NCI-H2107 (cell line): ENCODE measurements at regions not wholly inside any gene's neighbourhood (a gene's known extent, or its start where the extent isn't known, plus 50 kb on each side); places are given as distances from the start of the nearest gene placed in this dataset.
A peak's percentile ranks its signal among the peaks of the same experiment; 100 is the strongest.
"Not testable (repeated sequence)": the region's sequence is repeated elsewhere in the genome, so short reads cannot be mapped to it uniquely, and the experiment has no call there.

Experiments used
- DNase-seq: peaks from one replicate; lab custom pipeline; 2025; lab: John Stamatoyannopoulos, UW

DNA sequence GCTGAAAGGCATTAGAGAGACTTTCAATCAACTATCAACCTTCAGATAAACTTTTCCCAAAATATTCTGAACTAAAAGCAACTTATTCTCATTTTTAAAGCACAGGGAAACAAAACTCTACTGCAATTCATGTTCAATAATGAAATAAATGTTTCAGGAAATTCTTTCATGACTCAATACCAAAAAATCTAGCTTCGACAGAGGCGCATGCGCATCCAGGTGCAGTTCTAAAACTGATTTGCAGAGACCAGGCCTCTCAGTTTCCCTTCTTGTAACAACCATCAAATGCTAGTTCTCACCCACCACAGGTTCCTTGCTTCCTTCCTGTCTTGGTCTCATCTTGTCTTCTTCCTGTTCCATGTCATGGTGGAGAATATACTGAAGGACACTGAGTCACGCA lies 55.3 kb upstream of the NRBF2 start:
- DNase-seq, result no peak

DNA sequence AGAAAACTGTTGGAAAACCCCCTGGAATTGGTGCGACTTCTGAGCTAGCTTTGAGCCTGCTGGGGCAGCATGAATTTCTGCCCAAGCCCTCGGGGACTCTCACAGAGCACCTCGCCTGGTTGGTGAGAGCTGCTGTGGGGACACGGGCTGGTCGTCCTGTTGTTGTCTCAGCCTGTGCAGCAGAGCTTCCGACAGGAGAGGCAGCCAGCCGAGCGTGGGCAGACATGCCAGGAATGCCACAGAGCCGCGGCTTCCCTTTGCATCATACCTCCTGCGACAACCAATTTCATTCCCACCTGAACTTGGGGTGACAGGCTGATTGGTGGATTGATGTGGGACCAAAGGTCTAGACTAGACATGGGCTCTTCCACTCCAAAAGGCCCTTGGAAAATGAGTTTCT lies 60.2 kb upstream of the NRBF2 start:
- DNase-seq, result no peak

- DNase-seq, result peak; percentile 8
Measured at GRCh38 chr10:63071145-63071544, 62.0 kb upstream of the NRBF2 start.

DNA sequence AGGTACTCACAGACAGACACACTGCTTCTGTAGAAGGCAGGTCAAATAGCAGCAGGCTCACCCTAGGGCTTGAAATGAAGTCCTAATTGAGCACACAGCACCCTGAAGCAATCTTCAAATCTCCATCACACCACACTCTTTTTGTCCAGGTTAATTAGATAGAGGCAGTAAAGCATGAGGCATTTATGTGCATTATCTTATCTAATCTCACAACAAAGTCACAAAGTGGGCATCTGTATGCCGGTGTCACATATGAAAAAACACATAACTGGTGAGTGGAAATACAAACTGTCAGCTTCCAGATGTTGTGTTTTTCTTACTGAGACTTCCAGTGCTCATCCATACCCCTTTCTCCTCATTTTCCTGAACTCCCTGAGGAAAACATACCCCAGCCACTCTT lies 63.8 kb upstream of the NRBF2 start:
- no peak for DNase-seq

DNA sequence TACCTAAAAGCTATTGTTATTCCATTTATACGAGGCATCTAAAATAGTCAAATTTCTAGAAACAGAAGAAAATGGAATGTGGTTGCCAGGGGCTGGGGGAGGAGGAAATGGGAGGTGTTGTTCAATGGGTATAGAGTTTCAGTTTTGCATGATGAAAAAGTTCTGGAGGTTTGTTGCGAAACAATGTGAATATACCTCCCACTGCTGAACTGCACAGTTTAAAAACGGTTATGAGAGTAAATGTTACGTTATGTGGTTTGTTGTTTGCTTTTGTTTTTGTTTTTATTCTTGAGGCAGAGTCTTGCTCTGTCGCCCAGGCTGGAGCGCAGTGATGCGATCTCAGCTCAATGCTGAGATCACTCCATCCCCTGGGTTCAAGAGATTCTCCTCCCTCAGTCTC lies 64.9 kb upstream of the NRBF2 start:
- DNase-seq, result no peak

- no peak for DNase-seq
Measured at GRCh38 chr10:63066606-63067005, 66.5 kb upstream of the NRBF2 start.

- DNase-seq, result no peak
Measured at GRCh38 chr10:63064706-63065105, 68.4 kb upstream of the NRBF2 start.

GRCh38 chr10:63058236-63058635 lies 74.9 kb upstream of the NRBF2 start:
- no peak for DNase-seq

- no peak for DNase-seq
Measured at GRCh38 chr10:63057509-63057908, 75.6 kb upstream of the NRBF2 start.

- no peak for DNase-seq
Measured at GRCh38 chr10:63055705-63056104, 77.4 kb upstream of the NRBF2 start.

- no peak for DNase-seq
Measured at GRCh38 chr10:63054889-63055611, 78.1 kb upstream of the NRBF2 start.

DNA sequence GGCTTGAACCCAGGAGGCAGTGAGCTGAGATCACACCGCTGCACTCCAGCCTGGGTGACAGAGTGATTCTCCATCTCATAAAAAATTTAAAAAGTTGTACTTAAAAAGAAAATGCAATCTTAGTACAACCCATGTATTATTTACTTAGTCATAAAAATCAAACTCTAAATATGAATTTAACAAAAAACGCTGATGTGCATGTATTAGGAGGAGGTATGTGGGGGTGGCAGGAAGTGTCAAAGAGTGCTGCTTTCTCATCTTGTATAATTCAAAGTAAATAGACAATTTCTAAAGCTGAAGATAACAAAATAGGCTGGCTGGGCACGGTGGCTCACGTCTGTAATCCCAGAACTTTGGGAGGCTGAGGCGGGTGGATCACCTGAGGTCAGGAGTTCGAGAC lies 81.0 kb upstream of the NRBF2 start:
- no peak for DNase-seq

GRCh38 chr10:63042256-63042655 lies 90.9 kb upstream of the NRBF2 start:
- DNase-seq, result no peak

DNA sequence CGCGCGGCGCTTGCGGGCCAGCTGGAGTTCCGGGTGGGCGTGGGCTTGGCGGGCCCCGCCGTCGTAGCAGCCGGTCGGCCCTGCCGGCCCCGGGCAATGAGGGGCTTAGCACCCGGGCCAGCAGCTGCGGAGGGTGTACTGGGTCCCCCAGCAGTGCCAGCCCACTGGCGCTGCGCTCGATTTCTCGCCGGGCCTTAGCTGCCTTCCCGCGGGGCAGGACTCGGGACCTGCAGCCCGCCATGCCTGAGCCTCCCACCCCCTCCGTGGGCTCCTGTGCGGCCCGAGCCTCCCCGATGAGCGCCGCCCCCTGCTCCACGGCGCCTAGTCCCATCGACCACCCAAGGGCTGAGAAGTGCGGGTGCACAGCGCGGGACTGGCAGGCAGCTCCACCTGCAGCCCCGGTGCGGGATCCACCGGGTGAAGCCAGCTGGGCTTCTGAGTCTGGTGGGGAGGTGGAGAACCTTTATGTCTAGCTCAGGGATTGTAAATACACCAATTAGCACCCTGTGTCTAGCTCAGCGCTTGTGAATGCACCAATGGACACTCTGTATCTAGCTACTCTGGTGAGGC lies 99.4 kb upstream of the NRBF2 start:
- DNase-seq, result not testable (repeated sequence)

GRCh38 chr10:63030536-63030935 lies 102.6 kb upstream of the NRBF2 start:
- no peak for DNase-seq

GRCh38 chr10:63027531-63027930 lies 105.6 kb upstream of the NRBF2 start:
- no peak for DNase-seq

DNA sequence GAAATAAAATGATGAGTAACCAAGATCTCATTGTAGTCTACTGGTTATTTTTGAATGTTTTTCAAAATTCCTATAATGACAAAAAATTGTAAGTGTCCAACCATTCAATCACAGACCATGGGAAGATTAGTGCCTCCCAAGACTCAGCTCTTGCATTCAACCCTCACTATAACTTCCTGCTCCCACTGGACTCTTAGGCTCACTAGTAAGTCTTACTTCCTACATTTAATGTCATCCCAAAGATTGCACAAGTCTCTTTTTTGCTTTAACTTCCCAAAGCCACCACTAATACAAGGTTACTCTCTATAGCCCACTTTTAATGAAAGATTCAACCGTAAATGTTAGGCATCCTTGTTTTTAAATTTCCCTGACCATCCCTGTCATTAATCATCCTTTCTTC lies 111.9 kb upstream of the NRBF2 start:
- DNase-seq, result no peak

DNA sequence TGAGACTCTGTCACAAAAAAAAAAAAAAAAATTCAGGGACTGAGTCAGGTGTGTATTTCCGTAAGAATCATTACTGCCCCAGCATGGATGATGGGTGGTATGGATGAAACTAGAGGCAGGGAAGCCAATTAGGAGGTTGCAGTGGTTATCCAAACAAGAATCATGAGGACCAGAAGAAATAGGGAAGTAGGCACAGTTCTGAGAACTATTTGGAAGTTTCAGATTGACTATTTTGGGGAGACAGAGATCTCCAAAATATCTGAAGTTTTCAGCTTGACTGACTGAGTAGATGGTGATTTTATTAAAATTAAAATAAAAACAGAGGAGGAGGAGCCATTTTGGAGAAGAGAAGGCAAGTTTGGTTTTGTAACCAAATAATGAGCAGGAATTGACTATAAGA lies 119.4 kb upstream of the NRBF2 start:
- no peak for DNase-seq

DNA sequence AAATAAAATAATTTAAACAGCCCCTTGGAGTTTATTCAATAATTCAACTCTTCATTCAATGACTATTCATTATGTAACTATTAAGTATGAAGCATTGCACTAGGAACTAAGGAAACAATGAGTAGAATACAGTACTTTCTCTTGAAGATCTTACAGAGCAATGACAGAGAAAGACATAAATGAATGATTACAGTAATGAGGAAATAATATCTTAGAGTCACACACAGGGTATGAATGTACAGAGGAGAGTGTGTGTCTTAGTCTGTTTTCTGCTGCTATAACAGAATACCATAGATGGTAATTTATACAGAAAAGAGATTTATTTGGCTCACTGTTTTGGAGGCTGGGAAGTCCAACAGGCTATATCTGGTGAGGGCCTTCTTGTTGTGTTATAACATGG lies 120.5 kb upstream of the NRBF2 start:
- DNase-seq, result no peak

DNA sequence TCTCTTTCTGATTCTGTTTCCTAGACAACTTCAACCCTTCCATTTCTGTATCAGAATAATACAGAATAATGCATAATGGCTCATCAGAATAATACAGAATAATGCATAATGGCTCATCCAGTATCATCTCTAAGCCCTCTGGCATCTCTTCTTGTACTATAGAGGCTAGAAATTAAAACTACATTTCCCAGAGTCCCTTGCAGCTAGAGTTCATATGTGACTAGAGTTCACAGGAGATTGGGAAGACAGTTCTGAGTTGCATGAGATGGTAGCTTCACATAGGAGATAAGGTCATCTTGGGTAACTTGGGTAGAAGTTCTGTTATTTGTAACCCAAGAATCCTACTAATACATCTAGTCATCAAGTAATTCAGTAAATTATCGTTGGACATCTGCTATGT lies 122.9 kb upstream of the NRBF2 start:
- DNase-seq, result no peak

DNA sequence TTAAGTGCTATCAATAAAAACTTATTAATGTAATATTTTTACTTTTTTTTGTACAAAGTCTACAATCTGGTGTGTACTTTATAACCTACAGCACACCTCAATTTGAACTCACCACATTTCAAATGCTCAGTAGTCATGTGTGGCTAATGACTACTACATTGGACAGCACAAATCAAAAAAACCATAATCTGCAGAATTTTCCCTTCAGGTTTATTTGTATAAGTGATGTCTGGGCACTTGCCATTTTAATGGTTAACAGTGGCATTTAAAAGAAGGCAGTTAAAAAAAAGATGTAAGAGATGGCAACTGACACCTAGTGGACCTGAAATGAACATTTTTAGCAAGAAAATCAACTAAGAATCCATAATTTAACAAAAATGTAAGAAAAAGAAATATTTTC lies 124.6 kb upstream of the NRBF2 start:
- no peak for DNase-seq

DNA sequence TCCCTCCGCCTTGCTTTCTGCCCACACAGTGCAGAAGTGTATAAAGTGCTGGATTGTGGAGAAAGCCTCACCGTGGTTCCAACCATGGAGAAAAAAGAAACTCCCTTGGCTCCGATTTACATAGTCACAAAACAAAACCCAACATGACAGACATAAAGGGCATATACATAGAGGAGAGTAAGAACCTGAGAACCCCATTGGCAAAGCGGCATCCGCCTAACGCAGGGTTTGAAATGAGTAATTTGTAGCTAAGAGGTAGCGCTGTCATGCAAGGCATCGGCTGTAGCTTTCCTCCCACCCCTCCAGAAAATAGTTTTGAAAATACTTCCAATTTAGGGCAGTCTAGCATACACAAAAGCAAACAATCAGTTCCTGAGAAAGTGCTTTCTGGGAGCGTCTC lies 126.0 kb upstream of the NRBF2 start:
- no peak for DNase-seq

- no peak for DNase-seq
Measured at GRCh38 chr10:63005246-63005645, 127.9 kb upstream of the NRBF2 start.

DNA sequence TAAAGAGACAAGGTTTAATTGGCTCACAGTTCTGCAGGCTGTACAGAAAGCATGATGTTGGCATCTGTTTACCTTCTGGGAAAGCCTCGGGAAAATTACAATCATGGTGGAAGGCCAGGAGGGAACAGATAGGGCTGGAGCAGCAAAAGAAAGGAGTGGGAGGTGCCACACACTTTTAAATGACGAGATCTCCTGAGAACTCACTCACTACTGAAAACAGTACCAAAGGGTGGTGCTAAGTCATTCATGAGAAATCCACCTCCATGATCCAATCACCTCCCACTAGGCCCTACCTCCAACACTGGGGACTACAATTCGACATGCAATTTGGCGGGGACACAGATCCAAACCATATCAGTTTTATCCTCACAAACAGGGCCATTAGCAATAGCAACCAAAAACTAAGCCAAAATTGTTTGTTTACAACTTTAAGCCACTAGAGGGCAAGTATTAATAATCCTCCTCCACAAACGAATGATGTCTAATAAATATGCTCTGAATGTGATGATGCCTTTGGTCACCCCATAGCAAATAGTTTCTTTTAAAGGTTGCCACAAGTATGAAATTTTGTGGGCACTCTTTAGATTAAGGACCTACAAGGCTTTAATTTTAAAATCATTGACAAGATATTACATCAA lies 129.2 kb upstream of the NRBF2 start:
- no peak for DNase-seq
